HS-27A (cell line): ENCODE measurements at regions not wholly inside any gene's neighbourhood (a gene's known extent, or its start where the extent isn't known, plus 50 kb on each side); places are given as distances from the start of the nearest gene placed in this dataset.
"Not testable (repeated sequence)": the region's sequence is repeated elsewhere in the genome, so short reads cannot be mapped to it uniquely, and the experiment has no call there.

Experiments
- DNase-seq: peaks from one replicate; pipeline ENCODE4 v3.0.0-alpha.2; 2012; ENCODE audit warnings: low read depth, missing footprints

- no peak for DNase-seq
These were observed 109.7 kb upstream of the SYT6 start for GRCh38 chr1:114263343-114263742.

GRCh38 chr1:114262337-114262736 lies 108.7 kb upstream of the SYT6 start:
- no peak for DNase-seq

GRCh38 chr1:114260805-114261484 lies 107.3 kb upstream of the SYT6 start:
- DNase-seq: no peak

- no peak for DNase-seq
These were observed 106.0 kb upstream of the SYT6 start for GRCh38 chr1:114259511-114260160.

GRCh38 chr1:114258633-114259032 lies 105.0 kb upstream of the SYT6 start:
- no peak for DNase-seq

- no peak for DNase-seq
These were observed 104.4 kb upstream of the SYT6 start for GRCh38 chr1:114258074-114258473.

GRCh38 chr1:114257554-114257953 lies 103.9 kb upstream of the SYT6 start:
- DNase-seq: no peak

GRCh38 chr1:114253900-114254299 lies 100.2 kb upstream of the SYT6 start:
- no peak for DNase-seq

GRCh38 chr1:114251573-114251939 lies 97.9 kb upstream of the SYT6 start:
- DNase-seq: no peak

GRCh38 chr1:114250683-114251572 lies 97.3 kb upstream of the SYT6 start:
- no peak for DNase-seq

- DNase-seq: no peak
These were observed 96.0 kb upstream of the SYT6 start for GRCh38 chr1:114249691-114250090.

GRCh38 chr1:114248162-114248561 lies 94.5 kb upstream of the SYT6 start:
- DNase-seq: no peak

- DNase-seq: not testable (repeated sequence)
These were observed 89.0 kb upstream of the SYT6 start for GRCh38 chr1:114242531-114243210.

GRCh38 chr1:114238053-114238452 lies 84.4 kb upstream of the SYT6 start:
- no peak for DNase-seq

- DNase-seq: no peak
These were observed 82.8 kb upstream of the SYT6 start for GRCh38 chr1:114236517-114236916.

- DNase-seq: no peak
These were observed 82.3 kb upstream of the SYT6 start for GRCh38 chr1:114235960-114236359.

GRCh38 chr1:114235281-114235680 lies 81.6 kb upstream of the SYT6 start:
- DNase-seq: no peak

GRCh38 chr1:114234408-114235124 lies 80.9 kb upstream of the SYT6 start:
- DNase-seq: no peak

- DNase-seq: no peak
These were observed 79.0 kb upstream of the SYT6 start for GRCh38 chr1:114232691-114233090.

- DNase-seq: no peak
These were observed 77.6 kb upstream of the SYT6 start for GRCh38 chr1:114231301-114231700.

GRCh38 chr1:114229368-114229767 lies 75.7 kb upstream of the SYT6 start:
- DNase-seq: no peak

GRCh38 chr1:114227059-114227458 lies 73.4 kb upstream of the SYT6 start:
- DNase-seq: no peak
